ENCODE measurements at regions not wholly inside any gene's neighbourhood (a gene's known extent, or its start where the extent isn't known, plus 50 kb on each side); places are given as distances from the start of the nearest gene placed in this dataset.

GRCh38 chr4:132245319-132245718, 903.8 kb upstream of the PCDH10 start:
- Histone ChIP-seq H3K4me3 (no peak overlapping the region), H3K4me1 (no peaks in the 10 kb centered on the region), H3K9me3 (no peaks in the 10 kb centered on the region), H3K36me3 (no peaks in the 10 kb centered on the region), H3K27ac (no peak overlapping the region), H3K27me3 (no peaks in the 10 kb centered on the region)
- no peak for TF ChIP-seq POLR2A (IDR thresholded peaks at IDR 0.05)
- no peak for TF ChIP-seq CTCF (IDR thresholded peaks at IDR 0.05)
- TF ChIP-seq EP300 (IDR thresholded peaks at IDR 0.05): no peak
- no peak for TF ChIP-seq POLR2AphosphoS5 (IDR thresholded peaks at IDR 0.05)
- DNase-seq: no peak
- WGBS, 2 donors: 16 to 51% methylated on average over 3 of the region's 3 CpGs
- intact Hi-C loops (cut with DNase I): no loop called here

GRCh38 chr4:132264176-132264575, 884.9 kb upstream of the PCDH10 start:
- no peak overlapping the region for H3K4me3 ChIP-seq
- TF ChIP-seq CTCF (IDR thresholded peaks at IDR 0.05) (no peak), POLR2AphosphoS5 (IDR thresholded peaks at IDR 0.05) (no peak), POLR2A (IDR thresholded peaks at IDR 0.05) (no peak), EP300 (IDR thresholded peaks at IDR 0.05) (no peak)
- no peak overlapping the region for H3K27ac ChIP-seq
- no peak for DNase-seq
- H3K9me3 ChIP-seq: no peaks in the 10 kb centered on the region
- intact Hi-C loops (cut with DNase I): no loop called here
- no peaks in the 10 kb centered on the region for H3K27me3 ChIP-seq
- H3K4me1 ChIP-seq: no peaks in the 10 kb centered on the region
- H3K36me3 ChIP-seq: no peaks in the 10 kb centered on the region

- TF ChIP-seq POLR2A (IDR thresholded peaks at IDR 0.05) (no peak), POLR2AphosphoS5 (IDR thresholded peaks at IDR 0.05) (no peak), CTCF (IDR thresholded peaks at IDR 0.05) (no peak), EP300 (IDR thresholded peaks at IDR 0.05) (no peak)
- no peaks in the 10 kb centered on the region for H3K4me1 ChIP-seq
- H3K27ac ChIP-seq: no peak overlapping the region
- intact Hi-C loops (cut with DNase I): no loop called here
- H3K9me3 ChIP-seq: no peaks in the 10 kb centered on the region
- no peak for DNase-seq
- no peak overlapping the region for H3K4me3 ChIP-seq
- no peaks in the 10 kb centered on the region for H3K36me3 ChIP-seq
- no peaks in the 10 kb centered on the region for H3K27me3 ChIP-seq
- WGBS, 2 donors: 56 to 58% methylated on average over 3 of the region's 3 CpGs
Measured at GRCh38 chr4:132266374-132266773, 882.7 kb upstream of the PCDH10 start.

- 88 to 89% methylated on average over 2 of the region's 2 CpGs for WGBS, 2 donors
- Histone ChIP-seq H3K27me3 (no peaks in the 10 kb centered on the region), H3K9me3 (no peaks in the 10 kb centered on the region), H3K36me3 (no peaks in the 10 kb centered on the region), H3K4me1 (no peaks in the 10 kb centered on the region), H3K4me3 (no peak overlapping the region), H3K27ac (no peak overlapping the region)
- intact Hi-C loops (cut with DNase I): no loop called here
- no peak for DNase-seq
- TF ChIP-seq CTCF (IDR thresholded peaks at IDR 0.05) (no peak), EP300 (IDR thresholded peaks at IDR 0.05) (no peak), POLR2A (IDR thresholded peaks at IDR 0.05) (no peak), POLR2AphosphoS5 (IDR thresholded peaks at IDR 0.05) (no peak)
Measured at GRCh38 chr4:132267321-132267720, 881.8 kb upstream of the PCDH10 start.

GRCh38 chr4:132269303-132269990, 879.6 kb upstream of the PCDH10 start:
- TF ChIP-seq POLR2A (IDR thresholded peaks at IDR 0.05) (no peak), CTCF (IDR thresholded peaks at IDR 0.05) (no peak), POLR2AphosphoS5 (IDR thresholded peaks at IDR 0.05) (no peak), EP300 (IDR thresholded peaks at IDR 0.05) (no peak)
- Histone ChIP-seq H3K27me3 (no peaks in the 10 kb centered on the region), H3K4me3 (no peak overlapping the region), H3K36me3 (no peaks in the 10 kb centered on the region), H3K27ac (no peak overlapping the region), H3K9me3 (no peaks in the 10 kb centered on the region), H3K4me1 (no peaks in the 10 kb centered on the region)
- intact Hi-C loops (cut with DNase I): no loop called here
- WGBS, 2 donors: 87 to 92% methylated on average over 5 of the region's 5 CpGs
- no peak for DNase-seq

Measured in sigmoid colon (tissue), 6 donors.